ENCODE measurements at regions not wholly inside any gene's neighbourhood (a gene's known extent, or its start where the extent isn't known, plus 50 kb on each side); places are given as distances from the start of the nearest gene placed in this dataset.

GRCh38 chr13:30125422-30126073, 181.8 kb downstream of the KATNAL1 start:
- DNase-seq: peak; percentile 74

GRCh38 chr13:30124131-30124768, 183.1 kb downstream of the KATNAL1 start:
- DNase-seq: no peak

- DNase-seq: no peak
Measured at GRCh38 chr13:30123575-30123974, 183.8 kb downstream of the KATNAL1 start.

DNA sequence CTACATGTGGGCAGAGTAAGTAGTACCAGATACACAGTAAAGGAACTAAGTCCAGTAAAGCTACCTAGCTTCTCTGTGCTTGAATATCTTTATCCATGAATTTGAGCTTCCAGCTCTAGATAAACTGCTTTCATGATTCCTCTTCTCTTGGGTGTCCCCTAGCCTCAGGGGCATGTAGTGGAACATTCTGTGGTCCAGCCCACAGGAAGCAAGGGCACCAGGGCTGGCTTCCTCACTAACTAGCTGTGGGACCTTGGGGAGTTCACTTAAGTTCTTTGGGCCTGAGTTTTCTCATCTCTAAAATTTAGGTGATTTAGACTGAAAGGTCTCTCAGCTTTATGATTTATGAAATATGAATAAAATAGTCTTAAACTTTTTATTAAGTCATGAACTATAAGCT, 185.7 kb downstream of the KATNAL1 start:
- no peak for DNase-seq

GRCh38 chr13:30121244-30121643, 186.1 kb downstream of the KATNAL1 start:
- no peak for DNase-seq

- no peak for DNase-seq
Measured at GRCh38 chr13:30120133-30120822, 187.1 kb downstream of the KATNAL1 start.

DNA sequence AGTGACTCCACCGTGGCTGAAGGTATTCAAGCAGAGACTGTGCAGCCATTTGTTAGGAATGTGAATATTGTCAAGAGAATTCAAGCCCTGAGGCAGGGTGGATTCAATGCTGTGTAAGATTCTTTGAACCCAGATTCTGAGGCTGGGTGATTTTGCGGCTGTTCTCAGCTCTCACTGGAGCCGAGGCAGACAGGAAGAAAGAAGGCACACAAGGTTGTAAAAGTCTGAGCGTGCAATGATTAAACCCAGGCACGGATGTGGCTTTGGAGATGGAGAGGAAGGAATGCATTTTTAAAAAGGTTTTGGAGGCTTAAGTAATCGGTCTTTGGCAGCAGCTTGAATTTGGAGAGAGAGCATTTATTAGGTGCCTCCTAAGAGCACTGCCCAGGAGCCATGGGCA, 187.9 kb downstream of the KATNAL1 start:
- DNase-seq: peak; percentile 62

- DNase-seq: no peak
Measured at GRCh38 chr13:30116379-30116778, 191.0 kb downstream of the KATNAL1 start.

DNA sequence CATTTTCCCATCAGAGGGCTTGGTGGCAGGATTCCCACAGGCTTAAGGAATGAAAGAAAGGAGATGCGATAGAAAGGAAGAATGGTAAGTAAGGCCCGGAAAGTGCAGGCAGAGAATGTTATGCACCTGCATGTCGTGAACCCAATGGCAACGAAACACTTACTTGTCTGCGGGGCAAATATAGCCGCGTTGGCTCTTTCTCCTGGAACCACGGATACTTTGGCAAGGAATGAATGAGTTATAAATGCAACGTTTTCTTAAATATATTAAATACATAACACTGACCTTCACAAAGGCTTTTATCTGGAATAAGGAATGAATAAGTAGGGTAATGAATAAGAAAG, 192.1 kb downstream of the KATNAL1 start:
- DNase-seq: no peak

DNA sequence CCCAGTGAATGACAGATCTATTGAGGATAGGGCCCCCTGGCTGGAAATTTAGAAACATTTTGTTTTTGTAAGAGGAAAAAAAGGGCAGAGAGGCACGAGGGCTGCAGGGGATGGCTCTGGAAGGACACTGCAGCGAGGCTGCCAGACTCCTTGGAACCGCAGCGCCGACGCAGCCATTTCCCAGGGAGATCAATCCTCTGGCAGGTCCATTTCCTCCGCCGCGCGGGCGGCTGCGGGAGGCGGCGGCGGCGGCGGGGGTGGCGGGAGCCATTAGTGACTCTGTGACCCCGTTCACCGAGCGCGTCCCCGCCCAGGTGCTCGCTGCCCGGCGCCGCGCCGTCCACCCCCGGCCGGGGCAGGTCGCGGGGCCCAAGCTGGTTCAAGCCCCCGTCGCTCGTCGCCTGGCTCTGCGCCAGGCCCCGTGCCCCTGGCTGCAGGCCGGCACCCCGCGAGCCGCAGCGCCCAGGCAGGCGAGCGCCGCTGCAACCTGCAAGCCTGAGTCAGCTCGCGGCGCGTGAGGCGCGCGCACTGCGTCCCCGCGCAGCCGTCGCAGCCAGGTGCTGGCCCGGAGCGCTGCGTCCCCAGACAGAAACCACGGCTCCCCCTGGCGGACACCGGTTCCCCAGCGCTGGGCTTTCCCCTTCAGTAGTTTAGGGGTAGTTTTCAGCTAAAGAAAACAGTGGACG, 192.6 kb downstream of the KATNAL1 start:
- DNase-seq: peak; percentile 75

DNA sequence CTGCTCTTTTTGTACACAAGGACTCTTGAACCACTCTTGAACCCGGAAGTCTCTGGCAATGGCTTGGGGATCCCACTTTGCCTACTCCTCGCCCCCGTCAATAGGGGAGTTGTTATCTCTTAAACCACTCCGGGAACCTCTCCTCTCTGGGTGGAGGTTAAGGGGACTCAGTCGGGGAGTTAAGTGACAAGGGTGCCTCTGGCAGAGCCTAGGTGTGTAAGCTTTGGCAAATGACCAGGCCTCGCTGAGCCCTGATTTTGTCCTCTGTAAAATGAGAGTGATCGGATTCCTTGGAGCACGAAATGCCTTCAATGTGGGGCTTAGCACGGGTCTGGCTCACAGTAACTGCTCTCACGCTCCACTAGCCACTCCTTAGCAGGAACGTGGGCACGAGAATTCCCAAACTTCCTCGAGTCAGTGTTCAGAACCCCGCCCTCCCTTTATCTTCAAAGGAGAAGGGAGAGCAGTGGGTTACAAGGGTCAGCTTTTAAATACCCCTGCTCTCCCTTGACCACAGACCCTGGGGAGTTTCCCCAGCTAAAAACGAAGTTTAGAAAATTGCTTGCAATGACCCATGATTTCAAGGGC, 193.3 kb downstream of the KATNAL1 start:
- DNase-seq: no peak

GRCh38 chr13:30113551-30113950, 193.8 kb downstream of the KATNAL1 start:
- no peak for DNase-seq

DNA sequence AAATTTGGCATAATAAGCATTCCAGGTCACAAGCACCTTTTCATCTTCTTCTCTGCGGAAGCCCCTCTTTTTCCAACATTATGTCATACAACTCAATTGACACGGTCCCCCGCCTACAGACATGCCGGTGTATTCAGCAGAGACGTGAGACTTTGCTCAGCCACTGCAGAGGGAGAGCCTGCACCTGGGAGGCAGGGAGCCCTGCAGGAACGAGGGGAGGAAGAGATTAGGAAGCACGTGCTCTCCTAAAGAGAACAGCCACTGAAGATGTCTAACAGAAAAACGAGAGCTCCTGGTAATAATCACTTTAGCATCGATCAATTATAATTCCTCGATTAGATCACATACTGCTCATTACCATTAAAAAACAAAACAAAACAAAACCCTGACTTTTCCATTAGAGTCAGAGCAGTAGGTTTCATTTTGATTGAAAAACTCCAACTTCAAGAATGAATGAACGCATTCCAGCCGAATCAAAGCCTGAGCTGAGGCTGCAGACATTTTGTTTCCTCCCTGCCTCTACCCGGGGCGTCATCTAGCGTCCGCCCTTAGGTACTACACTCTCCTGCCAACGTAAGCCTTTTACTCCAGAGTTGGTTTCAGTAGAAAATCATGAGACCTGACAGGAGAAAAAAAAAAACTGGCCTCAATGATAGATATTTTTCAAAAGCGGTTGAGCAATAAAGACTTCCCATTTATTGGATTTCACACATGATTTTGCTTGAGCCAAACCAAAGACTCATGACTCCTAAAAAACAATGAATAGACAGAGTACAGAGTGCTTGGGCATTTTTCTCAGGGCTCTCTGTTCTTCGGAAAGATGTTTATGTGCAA, 194.5 kb downstream of the KATNAL1 start:
- peak; percentile 78 for DNase-seq

DNA sequence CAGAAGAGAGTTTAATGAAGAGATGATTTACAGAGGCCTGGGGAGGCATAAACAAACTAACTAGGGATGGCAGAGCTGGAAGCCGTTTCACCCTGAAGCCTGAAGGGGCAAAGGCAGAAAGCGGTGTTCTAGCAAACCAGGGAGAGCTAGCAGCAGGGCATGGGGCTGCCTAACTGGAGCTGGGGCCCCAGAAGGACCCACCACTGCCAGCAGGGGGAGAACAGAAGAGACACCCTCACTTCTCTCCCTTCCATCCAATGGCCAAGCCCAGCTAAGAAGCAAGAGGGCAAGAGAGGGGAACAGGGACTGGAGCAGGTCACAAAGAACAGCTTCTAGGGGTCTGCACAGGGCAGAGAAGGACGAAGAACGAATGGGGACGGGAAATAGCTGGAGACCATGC, 195.5 kb downstream of the KATNAL1 start:
- no peak for DNase-seq

- DNase-seq: no peak
Measured at GRCh38 chr13:30110301-30111070, 196.9 kb downstream of the KATNAL1 start.

- DNase-seq: no peak
Measured at GRCh38 chr13:30109471-30110135, 197.7 kb downstream of the KATNAL1 start.

DNA sequence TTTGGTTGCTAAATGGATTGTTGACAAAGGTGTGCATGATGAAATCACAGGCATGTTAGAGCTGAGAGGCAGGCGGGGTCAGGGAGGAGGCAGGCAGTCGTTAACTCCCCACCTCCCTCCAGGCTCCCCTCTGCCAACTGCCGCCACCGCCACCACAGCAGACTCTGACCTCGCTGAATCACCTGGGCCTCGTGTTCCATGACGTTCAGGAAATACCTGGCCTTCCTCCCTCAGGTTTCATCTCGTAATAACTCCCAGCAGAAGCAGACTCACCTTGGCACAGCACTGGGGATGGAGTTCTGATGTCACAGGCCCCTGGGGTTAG, 198.5 kb downstream of the KATNAL1 start:
- DNase-seq: no peak

GRCh38 chr13:30108216-30108912, 199.0 kb downstream of the KATNAL1 start:
- no peak for DNase-seq

DNA sequence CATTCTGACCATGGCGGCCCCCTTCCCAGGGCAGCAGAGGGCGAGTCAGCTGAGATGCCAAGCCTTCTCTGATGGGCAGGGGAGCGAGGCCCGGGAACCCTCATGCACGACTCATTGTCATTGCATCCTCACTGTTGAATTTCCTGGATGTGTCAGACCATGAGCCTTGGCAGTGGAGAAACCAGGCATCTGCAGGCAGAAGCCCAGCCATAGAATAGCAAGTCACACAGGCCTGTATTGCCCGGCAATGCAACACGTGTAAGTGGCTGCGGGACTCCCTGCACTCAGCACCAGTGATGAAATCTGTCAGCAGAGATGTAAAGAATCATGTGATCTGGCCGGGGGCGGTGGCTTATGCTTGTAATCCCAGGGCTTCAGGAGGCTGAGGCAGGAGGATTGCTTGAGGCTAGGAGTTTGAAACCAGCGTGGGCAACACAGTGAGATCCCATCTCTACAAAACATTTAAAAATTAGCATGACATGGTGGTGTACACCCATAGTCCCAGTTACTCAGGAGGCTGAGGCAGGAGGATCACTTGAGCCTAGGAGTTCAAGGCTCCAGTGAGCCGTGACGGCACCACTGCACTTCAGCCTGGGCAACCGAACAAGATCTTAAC, 199.7 kb downstream of the KATNAL1 start:
- DNase-seq: peak; percentile 65

DNA sequence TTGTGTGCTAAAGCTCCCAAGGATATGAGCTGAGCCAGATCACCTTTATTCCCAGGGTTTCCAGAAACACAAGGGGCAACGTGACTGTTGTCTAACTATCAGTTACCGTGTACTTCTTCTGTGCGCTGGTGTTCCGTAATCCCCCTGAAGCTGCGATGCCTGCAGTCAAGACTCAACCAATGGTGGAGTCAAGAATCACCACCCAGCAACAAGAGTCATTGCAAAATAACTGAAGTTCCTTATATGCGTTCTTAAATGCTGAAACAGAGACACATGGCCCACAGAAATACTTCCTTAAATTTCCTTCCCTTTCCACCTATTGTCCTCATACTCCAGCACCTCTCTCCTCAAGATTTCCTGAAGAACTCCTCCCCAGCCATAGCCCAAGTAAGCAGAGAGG, 200.2 kb downstream of the KATNAL1 start:
- no peak for DNase-seq
